HG03025 (cell line): ENCODE measurements at regions not wholly inside any gene's neighbourhood (a gene's known extent, or its start where the extent isn't known, plus 50 kb on each side); places are given as distances from the start of the nearest gene placed in this dataset.
A peak's percentile ranks its signal among the peaks of the same experiment; 100 is the strongest.

Experiments used
- ATAC-seq: cut with Tn5 transposase; IDR thresholded peaks from one replicate; pipeline ENCODE4 v1.9.1; 2021; ENCODE audit warnings: mild to moderate bottlenecking, moderate library complexity; ENCODE audit not compliant: unreplicated experiment, low FRiP score

DNA sequence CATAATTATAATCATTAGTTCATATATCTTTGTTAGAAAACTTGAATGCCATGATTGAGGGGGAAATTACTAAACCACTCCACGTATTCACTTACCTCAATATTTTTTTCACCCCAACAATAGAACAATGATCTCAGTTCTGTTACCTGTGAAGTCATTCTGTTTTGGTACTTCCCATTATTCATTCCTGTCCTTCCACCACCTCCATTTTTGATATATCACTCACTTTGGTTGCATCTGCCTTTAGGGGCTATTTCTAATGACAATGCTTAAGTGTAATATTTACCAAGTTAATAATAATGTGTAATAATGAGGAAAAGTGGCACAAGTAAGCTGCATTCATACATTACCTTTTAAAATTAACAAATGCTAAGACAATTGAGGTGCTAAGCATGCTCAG lies 218.4 kb downstream of the SPATA31D1 start:
- no peak for ATAC-seq

DNA sequence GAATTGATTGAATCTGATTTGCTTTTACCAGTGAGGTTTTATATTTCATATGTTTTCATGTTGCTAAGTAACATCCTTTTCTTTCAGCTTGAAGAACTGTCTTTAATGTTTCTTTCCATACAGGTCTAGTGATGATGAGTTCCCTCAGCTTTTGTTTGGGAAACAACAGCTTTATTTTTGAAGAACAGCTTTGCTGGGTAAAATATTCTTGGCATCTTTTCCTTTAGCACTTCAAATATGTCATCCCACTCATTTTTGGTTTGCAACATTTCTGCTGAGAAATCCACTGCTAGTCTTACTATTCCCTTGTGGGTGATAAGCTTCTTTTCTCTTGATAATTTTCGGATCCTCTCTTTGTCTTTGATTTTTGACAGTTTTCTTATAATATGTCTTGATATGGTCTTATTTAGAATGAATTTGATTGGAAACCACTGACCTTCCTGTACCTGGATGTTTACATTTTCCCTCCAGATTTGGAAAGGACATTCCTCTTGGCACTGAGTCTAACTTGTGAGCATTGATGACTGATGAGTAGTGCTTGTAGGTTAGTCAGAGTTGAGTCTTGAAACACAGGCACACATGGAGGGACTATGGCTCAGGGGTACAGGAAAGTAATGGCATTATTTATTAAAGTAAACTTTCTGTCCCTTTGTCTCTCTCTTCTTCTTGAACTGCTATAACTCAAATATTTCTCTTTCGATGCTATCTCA lies 220.3 kb downstream of the SPATA31D1 start:
- no peak for ATAC-seq

GRCh38 chr9:82209797-82210470 lies 221.4 kb downstream of the SPATA31D1 start:
- ATAC-seq: peak; percentile 61

- no peak for ATAC-seq
Observed at GRCh38 chr9:82212885-82213284, 224.3 kb downstream of the SPATA31D1 start.

DNA sequence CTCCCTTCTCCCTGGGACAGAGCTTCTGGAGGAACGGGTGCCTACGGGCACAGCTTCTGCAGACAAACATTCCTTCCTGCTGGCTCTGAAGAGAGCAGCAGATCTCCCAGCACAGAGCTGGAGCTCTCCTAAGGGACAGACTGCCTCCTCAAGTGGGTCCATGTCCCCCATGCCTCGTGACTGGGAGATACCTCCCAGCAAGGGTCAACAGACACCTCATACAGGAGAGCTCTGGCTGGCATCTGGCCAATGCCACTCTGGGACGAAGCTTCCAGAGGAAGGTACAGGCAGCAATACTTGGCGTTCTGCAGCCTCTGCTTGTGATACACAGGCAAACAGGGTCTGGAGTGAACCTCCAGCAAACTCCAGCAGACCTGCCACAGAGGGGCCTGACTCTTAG lies 227.9 kb downstream of the SPATA31D1 start:
- no peak for ATAC-seq

DNA sequence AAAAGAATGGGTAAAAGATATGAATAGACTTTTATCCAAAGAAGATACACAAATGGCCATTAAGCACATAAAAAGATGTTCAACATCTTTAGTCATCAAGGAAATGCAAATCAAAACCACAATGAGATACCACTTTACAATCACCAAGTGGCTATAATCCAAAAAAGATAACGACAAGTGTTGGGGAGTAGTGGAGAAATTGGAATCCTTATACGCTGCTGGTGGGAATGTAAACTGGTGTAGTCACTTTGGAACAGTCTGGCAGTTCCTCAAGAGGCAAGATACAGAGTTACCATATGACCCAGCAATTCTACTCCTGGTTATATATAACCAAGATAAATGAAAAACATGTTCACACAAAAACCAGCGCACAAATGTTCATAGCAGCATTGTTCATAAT lies 234.9 kb downstream of the SPATA31D1 start:
- ATAC-seq: no peak

DNA sequence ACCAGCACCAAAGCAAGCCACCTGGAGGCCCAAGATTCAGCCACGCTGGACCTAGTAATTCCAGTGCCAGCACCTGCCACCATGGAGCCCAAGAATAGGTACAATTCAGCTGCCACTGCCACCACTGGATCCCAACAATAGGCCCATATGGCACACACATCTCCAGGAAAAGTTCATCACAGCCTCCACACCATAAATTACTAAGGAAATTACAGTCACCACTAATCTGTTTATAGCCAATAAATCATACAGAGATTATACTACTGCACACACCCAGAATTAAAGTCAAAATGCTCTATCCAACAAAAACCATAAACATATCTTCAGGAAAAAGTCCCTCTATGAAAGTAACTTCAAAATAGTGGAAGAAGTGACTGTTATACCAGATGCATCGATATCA lies 242.8 kb downstream of the SPATA31D1 start:
- ATAC-seq: no peak

DNA sequence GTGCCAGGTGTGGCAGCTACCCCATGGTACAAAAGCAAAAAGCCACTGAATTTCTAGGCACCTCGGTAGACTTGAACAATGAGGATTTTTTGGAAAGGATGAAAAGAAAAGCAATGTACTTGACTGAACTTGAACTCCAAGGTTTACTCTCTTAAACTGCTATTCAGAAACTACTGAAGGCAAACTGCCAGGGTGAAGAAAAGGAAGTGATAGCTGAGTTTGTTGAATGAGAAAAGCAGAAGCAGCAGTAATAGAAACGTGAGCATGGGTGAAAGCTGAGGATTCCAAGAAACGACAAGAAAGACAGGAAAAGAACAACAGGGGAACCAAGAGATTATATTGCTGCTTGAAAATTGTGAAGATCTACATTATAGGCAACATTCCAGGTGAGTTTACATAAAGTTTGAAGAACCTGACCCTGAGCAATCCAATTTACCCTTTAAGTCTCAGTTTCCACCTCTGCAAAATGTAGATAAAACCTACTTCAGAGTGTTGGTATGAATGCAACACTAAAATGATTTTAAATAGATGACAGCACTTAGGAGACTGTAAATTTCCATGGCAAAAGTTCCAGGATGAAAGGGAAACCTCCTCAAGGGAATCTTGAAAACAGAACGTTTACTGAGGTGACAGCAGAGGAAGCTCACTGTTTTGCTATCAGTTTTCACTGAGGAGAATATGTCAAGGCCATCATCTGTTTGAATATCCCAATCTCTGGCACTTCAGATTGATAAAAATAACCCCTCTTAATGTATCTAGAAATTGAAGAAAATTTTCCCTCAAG lies 245.8 kb downstream of the SPATA31D1 start:
- ATAC-seq: no peak

- ATAC-seq: no peak
Observed at GRCh38 chr9:82242285-82242963, 253.9 kb downstream of the SPATA31D1 start.

DNA sequence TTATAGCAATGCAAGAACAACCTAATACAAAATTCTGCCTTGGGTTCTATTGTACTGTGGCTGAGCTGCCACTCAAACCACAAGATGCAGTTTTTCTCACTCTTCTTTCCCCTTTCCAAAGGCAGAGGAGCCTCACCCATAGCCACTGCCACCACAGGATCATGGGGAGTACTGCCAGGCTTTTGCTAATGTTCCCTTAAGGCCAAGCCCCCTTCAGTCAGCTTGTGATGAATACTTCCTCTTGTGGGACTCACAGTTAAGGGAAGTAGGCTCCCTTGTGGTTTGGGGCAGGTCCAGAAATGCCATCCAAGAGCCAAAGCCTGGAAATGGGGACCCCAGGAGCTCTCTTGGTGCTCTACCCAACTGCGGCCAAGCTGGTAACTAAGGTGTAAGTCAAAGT lies 258.7 kb downstream of the SPATA31D1 start:
- no peak for ATAC-seq

- no peak for ATAC-seq
Observed at GRCh38 chr9:82252116-82252515, 263.5 kb downstream of the SPATA31D1 start.

- no peak for ATAC-seq
Observed at GRCh38 chr9:82254646-82255367, 266.2 kb downstream of the SPATA31D1 start.

- no peak for ATAC-seq
Observed at GRCh38 chr9:82255481-82256176, 267.1 kb downstream of the SPATA31D1 start.

- ATAC-seq: no peak
Observed at GRCh38 chr9:82260691-82261090, 272.1 kb downstream of the SPATA31D1 start.

DNA sequence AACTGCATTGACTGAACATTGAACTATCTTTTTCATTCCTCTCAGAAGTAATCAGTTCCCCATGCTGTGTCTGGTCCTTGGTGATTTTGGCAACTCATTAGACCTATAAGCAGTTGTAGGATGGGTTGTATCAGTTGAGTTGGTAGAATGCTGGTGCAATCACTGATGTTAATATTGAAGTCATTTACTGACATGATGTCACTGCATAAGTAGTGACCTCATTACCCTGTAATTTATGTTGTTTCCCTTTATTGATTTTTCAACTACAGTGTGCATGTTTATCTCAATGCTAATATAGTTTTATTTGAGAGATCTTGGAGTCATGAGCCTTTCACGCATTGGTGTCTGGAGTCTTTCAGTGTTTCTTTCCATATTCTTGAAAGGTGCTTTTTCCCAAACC lies 275.0 kb downstream of the SPATA31D1 start:
- no peak for ATAC-seq

DNA sequence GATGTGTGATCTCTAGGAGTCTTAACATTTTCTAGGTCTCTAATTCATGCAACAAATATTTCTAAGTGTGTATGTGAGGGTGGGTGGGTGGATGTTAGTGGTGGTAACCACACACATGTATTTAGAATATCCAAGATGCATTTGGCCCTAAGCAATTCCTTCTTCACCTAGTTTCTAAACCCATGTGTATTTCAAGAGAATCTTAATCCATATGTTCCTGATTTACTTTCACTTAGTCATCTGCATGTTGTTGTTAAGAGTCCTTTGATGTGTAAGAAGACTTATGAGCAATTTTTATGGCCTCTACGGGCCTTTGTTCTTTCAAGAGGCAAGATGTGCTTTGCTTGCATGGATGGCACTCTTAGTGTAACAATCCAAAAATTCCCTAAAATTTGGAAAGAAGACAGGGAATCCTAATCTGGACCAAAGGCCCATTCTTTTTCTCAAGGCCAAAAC lies 282.6 kb downstream of the SPATA31D1 start:
- ATAC-seq: no peak

DNA sequence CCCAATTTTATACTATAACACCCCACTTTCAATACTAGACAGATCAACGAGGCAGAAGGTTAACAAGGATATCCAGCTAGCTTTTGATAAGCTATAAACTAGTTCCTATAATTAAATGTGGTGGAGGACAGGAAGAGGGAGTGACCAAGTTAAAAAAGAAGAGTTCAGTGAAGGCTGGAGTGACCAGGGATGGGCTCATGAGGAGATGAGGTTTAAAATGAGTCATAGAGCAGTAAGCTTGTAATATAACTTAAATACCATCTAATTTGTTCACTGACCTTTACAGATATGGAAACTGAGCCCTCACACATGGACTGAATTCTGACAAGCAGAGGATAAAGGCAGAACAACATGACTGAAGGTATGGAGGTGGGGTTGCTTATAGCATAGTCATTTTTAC lies 284.5 kb downstream of the SPATA31D1 start:
- ATAC-seq: no peak

DNA sequence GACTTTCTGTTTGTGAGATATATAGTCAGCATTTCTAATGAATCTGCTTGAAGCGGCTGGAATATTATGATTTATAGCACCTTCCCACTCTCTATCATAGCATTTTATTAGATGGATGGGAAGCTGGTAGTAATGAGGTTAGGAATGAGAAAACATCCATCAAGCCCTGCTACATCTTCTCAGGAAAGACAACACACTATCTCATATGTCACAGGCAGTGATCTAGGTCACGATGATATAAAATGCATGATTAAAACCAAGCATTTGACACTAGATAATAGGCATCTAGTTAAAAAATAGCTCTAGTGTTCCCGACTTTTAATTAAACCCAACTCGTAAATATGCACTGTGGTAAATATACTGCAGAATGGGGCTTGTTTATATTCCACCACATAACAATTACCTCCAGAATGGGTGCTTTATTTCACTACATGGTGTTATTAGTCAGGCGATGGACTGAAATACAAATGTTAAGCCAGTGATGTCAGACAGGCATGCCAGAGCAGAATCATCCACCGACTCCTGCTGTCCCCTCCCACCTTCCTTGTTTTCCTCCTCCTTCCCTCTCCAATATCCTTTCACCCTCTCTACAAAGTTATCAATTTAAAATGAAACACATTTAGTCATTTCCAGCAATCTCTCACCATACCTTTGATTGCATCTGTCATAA lies 286.8 kb downstream of the SPATA31D1 start:
- no peak for ATAC-seq

- ATAC-seq: no peak
Observed at GRCh38 chr9:82281066-82281465, 292.5 kb downstream of the SPATA31D1 start.
